GM11168 (cell line): ENCODE measurements at regions not wholly inside any gene's neighbourhood (a gene's known extent, or its start where the extent isn't known, plus 50 kb on each side); places are given as distances from the start of the nearest gene placed in this dataset.
"Not testable (repeated sequence)": the region's sequence is repeated elsewhere in the genome, so short reads cannot be mapped to it uniquely, and the experiment has no call there.

Source experiments
- in situ Hi-C: fragments of 300-500 bp; cut with MboI; formaldehyde crosslinking; loops from one replicate; pipeline ENCODE4 v1.12.0; 2022; ENCODE audit warnings: low sequenced_read_pairs; ENCODE audit not compliant: unreplicated experiment

DNA sequence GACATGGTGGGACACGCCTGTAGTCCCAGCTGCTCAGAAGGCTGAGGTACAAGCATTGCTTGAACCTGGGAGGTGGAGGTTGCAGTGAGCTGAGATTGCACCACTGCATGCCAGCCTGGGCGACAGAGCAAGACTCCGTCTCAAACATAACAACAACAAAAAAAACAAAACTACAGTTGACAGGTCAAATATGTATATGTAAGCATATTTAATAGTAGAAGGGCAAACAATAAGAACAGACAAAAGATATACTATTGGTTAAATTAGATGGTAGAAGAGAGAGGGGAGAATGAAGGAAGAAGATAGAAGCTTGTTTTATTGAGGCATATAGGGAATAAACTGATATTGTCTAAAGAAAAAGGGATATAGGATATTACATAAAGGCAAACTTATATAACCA, 247.1 kb downstream of the KLF13 start:
- in situ Hi-C loops = no loop called here

DNA sequence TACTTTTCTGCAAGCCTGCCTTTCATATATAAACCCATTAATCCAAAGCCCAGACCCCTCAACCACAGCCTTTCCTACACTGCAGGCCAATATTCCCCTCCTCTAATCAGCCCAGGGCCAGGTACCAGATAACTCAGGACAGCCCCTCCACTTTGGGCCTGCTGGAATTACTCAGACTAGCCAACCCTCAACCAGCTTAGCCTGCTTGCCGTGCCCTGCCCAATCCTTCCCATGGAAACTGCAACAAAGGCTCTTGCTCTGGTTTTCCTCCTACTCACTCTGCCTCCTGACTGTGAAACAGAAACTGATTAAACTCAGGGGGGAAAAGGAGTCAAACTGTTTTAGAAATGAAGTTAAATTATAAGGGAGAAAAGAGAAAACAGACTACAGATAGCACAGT, 248.1 kb downstream of the KLF13 start:
- in situ Hi-C loops = no loop called here

DNA sequence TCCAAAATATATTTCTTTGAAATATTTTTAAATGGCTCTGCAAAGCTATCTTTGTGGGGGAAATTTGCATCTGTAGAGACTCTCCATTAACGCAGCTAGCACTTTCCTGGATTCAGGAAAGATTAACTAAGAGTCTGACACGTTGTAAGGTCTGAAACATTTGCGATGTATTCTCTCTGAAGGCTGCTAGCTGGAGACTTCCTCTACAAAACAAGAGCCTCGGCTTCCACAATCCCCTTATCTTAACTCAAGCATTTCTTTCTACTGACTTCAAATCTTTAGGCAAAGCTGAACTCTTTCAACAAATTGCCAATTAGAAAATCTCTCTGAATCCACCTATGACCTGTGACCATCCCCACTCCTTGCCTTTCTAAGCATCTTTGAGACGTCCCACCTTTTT, 250.5 kb downstream of the KLF13 start:
- in situ Hi-C loops = no loop called here

DNA sequence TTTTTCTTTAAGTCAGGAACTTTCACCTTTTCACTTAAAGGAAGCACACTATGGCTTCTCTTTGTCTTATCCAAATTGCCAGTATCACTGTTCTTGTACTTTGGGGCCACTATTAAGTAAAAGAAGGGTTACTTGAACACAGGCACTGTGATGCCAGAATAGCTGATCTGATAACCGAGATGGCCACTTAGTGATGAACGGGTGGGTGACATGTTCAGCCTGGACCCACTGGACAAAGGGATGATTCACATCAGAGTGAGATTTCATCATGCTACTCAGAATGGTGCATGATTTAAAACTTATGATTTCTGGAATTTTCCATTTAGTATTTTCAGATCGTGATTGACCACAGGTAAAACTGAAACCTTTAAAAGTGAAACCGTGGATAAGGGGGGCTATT, 252.6 kb downstream of the KLF13 start:
- in situ Hi-C loops = no loop called here

DNA sequence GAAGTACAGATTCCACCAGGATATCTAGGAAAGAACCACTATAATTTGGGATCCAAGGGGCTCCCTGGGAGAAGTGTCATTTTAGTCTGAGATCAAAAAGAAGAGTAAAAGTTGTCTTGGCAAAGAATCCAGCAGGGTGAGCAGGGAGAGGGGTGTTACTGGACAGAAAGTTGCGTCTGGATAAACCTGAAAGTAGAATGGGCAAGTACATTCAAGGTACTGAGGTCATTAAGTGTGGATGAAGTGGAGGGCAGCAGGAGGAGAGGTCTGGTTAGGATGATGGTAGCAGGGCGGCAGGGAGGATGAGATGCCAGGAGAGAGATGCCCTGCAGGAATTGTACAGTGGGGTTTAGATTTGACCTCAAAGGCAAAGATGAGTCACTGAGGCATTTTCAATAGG, 253.3 kb downstream of the KLF13 start:
- in situ Hi-C loops = no loop called here

DNA sequence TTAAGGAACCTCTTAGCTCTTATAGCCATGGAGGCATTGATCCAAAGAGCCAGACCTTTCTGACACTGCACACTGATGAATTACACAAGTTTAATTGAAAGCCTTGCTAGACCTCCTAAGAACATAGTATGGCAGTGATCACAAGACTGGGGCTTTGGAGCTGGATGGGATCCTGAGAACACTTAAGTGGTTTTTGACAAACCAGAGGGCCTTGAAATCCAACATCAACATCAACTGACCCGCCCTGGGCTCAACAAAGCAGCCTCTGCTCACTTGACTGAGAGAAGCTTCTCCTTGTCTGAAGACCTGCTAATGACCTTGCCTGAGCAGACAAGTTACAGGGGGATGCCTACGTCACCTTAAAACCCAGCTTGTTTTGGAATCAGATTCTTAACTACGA, 257.6 kb downstream of the KLF13 start:
- in situ Hi-C loops = no loop called here

DNA sequence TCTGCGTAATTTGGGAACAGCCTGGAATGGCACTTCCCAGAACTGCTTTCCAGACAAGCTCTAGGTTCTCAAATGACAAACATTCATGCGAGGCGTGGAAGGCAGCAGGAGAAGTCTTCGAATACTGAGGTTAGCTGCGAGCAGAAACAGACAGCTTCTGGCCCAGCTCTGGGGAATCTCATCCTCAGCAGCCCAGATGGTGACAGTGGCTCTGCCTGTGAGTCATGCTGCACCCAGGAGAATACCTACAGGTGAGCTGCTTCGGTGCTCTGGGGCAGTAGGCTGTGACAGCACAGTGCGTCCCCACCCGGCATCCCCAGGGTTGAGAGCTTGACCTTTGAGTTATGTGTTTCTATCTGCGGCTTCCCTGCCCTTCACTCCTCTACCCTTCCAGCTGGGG, 258.6 kb downstream of the KLF13 start:
- in situ Hi-C loops = no loop called here

DNA sequence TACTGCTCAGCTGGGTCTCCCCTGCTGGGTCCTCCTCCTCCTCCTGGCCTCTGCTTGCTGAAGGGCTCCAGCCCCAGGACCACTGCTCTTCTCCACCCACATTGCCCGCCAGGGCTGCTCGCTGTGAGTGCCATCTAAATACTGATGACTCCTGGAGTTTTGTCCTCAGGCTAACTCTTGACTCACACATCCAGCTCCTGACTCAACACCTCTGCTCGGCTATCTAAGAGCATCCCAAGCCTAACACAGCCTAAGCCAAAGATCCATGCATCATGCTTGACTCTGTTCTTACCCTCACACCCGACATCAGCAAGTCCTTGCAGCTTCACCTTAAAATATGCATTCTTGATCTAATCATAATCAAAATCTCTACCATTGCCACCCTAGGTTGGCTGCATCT, 260.2 kb downstream of the KLF13 start:
- in situ Hi-C loops = no loop called here

DNA sequence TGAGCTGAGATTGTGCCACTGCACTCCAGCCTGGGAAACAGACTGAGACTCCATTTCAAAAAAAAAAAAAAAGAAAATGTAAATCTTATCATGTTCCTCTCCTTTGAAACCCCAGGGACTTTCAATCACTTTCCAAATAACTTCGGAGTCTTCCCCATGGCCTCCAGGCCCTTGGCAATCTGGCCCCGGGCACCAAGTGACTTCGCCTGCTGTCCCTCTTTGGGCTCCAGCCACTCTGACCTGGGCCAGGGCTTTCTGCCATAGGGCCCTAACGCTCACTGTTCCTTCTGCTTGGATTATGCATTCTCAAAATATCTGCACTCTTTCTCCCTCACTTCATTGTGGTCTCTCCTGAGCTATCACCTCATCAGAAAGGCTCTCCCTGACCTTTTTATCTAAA, 260.9 kb downstream of the KLF13 start:
- in situ Hi-C loops = no loop called here

DNA sequence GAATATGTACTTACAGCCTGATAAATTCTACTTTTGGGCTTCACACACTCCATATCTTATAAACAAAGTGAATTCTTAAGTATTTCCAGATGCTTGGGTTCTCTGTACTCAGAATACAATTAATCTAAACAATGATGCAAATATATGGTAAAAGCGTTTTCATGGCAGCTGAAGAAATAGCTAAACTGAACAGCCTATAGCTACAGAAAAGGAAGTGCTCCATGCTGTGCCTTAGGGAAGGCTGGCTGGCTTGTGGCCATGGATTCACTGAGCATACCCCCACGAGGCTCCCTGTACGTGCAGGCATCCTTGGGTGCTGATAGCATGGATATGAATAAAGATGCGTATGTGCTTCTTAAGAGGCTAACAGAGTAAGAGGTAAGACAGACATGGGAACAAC, 264.0 kb downstream of the KLF13 start:
- in situ Hi-C loops = no loop called here

DNA sequence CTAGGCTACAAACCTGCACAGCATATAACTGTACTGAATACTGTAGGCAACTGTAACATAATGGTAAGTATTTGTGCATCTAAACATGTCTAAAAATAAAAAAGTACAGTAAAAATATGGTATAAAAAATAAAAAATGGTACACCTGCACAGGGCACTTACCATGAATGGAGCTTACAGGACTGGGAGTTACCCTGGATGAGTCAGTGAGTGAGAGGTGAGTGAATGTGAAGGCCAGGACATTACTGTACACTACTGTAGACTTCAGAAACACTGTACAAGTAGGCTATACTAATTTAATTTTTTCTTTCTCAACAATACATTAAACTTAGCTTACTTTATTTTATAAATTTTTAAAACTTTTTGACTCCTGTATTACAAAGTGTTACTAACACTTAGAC, 265.3 kb downstream of the KLF13 start:
- in situ Hi-C loops = no loop called here

DNA sequence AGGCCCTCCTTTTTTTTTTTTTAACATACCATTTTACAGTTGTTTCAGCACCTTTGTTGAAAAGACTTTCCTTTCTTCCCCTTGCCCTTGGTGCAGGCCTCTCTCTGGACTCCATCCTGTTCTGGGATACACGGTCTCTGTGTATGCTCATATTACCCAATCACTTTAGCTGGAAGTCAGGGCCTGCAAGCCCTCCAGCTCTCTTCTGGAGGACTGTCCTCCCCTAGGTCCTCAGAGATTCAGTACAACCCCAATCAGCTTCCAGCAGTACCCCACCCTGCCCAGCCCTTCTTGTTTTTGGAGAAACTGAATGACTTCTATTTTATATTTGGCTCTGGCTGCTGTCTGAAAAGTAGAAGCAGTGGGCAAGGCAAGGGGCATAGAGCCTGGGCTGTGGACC, 270.8 kb downstream of the KLF13 start:
- in situ Hi-C loops = no loop called here

DNA sequence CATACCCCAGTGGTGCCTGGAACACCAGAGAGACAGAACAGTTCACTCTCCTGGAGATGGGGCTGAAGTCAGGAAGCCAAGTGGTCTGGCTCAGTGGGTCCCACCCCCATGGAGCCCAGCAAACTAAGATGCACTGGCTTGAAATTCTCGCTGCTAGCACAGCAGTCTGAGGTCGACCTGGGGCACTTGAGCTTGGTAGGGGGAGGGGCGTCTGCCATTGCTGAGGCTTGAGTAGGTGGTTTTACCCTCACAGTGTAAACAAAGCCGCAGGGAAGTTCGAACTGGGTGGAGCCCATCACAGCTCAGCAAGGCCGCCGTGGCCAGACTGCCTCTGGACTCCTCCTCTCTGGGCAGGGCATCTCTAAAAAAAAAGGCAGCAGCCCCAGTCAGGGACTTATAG, 272.0 kb downstream of the KLF13 start:
- in situ Hi-C loops = no loop called here

DNA sequence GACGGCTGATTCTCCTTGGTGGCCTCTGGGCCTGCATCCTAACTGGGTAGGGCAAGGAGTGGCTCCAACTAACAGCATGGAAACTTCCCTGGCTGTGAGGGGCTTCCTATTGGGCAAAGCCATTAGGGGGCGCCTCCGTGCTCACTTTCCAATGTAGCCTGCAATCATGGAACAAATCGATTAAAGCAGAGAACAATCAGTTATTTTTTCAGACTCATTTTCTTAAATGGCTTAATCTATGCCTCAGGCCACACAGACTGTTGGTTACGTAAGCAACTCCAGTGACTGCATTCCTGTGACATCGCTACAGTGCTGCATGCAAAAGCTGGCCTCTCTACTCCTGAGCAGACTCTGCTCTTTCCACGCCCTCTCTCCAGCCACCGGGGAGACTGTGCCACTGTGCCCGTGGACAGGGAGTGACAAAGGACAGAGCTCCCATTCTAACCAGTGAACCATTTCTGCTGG, 278.9 kb downstream of the KLF13 start:
- in situ Hi-C loops = no loop called here

DNA sequence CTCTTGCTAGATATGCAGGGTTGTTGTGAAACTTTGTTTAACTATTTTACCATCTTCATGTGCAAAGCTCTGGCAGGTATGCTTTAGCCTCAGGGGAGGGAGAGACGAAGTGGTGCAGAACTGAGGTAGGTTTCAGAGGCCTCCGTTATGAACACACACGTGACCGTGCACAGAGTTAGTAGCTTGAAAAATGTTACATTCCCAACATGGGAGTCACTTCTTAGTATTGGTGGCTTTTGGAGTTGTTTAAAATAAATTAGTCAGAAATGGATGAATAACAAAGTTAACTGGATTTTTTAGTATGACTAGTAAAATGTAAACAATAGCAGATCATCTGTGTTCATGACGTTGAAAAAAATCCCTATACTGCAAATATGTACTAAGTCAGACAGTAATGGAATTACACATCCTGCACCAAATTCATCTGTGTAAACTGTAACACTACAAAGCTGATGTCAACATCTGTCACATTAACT, 279.6 kb downstream of the KLF13 start:
- in situ Hi-C loops = no loop called here

DNA sequence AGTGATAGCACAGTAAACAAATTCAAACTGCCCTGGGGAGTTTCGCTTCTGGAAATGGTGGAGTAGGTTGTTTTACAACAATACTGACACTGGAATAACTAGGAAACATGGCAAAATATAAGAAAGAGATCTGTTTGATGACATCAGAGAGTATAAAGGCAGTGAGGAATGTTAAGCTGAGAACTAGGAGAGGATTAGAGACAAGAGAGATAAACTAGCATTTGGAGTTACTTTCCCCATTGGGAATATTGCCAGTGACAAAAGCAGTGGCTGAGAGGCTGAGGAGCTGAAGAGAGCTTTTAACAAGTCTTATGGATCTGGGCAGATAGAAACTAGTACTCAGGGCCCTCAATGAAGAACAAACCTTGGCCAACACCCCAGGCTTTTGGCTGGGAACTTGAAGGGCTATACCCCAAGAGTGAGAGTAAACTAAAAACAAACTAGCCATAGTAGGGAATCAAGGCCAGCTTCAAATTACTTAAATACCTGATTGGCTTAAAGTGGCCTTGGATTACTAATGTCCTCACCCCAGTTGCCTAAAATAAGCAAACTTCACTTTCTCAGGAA, 280.4 kb downstream of the KLF13 start:
- in situ Hi-C loops = no loop called here

DNA sequence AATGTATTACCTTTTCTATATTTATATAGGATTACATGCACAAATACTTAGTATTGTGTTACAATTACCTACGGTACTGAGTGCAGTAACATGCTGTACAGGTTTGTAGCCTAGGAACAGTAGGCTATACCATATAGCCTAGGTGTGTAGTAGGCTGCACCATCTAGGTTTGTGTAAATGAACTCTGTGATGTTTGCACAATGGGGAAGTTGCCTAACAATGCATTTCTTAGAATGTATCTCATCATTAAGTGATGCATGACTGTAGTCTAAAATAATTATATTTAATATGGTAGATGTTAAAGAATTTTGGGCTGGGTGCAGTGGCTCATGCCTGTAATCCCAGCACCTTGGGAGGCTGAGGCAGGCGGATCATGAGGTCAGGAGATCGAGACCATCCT, 281.0 kb downstream of the KLF13 start:
- in situ Hi-C loops = no loop called here

DNA sequence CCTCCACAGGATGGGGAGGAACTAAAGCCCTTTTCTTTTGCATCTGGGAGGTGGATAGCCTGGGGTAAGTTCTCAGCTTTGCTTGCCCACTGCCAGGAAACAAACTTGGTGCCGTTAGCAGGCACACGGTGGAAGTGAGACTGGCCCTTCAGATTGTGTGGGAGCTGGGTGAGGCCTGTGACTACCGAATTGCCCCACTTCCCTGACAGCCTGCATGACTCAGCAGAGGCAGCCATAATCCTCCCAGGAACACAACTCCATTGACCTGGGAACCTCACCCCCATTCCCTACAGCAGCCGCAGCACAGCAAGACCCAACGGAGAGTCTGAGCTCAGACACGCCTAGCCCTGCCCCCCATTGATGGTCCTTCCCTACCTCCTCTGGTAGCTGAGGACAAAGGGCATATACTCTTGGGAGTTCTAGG, 282.6 kb downstream of the KLF13 start:
- in situ Hi-C loops = no loop called here

DNA sequence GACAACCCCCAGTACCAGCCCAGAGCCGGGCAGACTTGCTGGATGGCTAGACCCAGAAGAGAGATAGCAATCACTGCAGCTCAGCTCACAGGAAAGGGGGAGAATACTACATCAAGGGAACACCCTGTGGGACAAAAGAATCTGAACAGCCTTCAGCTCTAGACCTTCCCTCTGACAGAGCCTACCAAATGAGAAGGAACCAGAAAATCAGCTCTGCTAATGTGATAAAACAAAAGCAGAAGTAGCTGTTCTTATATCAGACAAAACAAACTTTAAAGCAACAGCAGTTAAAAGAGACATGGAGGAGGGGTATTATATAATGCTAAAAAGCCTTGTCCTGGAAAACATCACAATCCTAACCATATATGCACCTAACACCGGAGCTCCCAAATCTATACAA, 283.3 kb downstream of the KLF13 start:
- in situ Hi-C loops = no loop called here

DNA sequence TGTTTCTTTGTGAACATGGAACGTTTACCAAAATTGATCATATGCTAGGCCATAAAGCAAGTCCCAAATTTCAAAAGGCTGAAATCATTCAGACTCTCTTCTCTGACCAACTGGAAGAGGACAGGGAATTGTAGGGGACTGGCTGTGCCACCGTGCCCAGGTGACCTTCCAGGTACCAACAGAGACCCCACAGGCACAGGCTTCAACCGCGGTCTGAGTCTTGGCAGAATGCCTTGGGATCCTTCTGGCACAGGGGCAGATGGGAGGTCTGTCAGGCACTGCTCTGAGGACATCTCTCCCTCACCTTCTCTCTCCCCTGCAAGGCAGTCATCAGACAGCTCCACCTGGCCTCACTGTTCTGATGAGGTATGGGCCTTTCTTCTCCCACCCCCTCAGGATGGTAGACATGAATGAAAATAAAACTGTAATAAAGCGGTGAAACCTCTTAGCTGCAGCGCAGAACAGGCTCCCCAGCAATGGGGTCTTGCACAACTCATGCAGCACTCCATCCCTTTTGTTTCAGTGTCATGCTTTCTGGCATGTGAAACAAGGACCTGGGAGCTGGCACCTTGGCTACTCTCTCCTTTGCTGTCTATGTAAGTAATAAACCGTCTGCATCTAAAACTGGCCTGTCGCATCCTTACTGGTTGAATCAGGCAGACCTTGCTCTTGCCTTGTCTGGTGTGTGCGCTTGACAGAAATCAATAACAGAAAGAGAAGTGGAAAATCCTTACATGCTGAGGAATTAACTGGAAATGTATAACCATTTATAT, 289.2 kb downstream of the KLF13 start:
- in situ Hi-C loops = no loop called here

DNA sequence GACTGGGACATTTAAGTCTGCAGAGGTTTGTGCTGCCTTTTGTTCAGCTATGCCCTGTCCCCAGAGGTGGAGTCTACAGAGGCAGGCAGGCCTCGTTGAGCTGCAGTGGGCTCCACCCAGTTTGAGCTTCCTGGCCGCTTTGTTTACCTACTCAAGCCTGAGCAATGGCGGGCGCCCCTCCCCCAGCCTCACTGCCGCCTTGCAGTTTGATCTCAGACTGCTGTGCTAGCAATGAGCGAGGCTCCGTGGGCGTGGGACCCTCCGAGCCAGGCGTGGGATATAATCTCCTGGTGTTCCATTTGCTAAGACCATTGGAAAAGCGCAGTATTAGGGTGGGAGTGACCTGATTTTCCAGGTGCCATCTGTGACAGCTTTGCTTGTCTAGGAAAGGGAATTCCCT, 296.7 kb downstream of the KLF13 start:
- in situ Hi-C loops = not testable (repeated sequence)

DNA sequence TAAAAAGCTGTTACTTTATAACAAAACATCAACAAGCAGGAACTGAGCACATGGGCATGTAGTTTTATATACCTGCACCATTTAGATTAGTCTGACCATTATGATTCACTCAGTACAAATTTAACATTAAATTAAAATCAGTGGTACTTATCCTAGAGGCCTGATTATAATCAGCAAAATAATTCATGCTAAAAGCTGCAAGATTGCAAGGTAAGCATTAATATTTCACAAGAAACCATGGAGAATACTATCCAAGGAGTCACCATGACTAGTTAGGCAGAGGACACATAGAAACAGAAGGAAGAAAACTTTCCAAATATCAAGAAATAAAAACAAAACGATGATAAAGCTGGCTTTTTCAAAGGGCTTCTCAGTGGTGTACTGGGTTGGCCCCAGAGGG, 297.5 kb downstream of the KLF13 start:
- in situ Hi-C loops = not testable (repeated sequence)
